Testis (tissue), 2 donors: ENCODE measurements at regions not wholly inside any gene's neighbourhood (a gene's known extent, or its start where the extent isn't known, plus 50 kb on each side); places are given as distances from the start of the nearest gene placed in this dataset.
"Not testable (repeated sequence)": the region's sequence is repeated elsewhere in the genome, so short reads cannot be mapped to it uniquely, and the experiment has no call there.

Experiments
- DNase-seq: peaks from one replicate; pipeline ENCODE4 v3.0.0-alpha.2; 2019
- H3K27ac ChIP-seq, 2 donors: fragments of 200-600 bp; sonication (generic); one replicate each; pipeline ENCODE4 v1.5.1; 2019
- H3K27me3 ChIP-seq: fragments of 200-600 bp; sonication (generic); one replicate; pipeline ENCODE4 v1.5.1; 2019
- H3K36me3 ChIP-seq: fragments of 200-600 bp; sonication (generic); one replicate; pipeline ENCODE4 v1.5.1; 2017; ENCODE audit warnings: low read depth; ENCODE audit errors: missing control alignments
- H3K4me1 ChIP-seq: fragments of 200-600 bp; sonication (generic); one replicate; pipeline ENCODE4 v1.5.1; 2019
- H3K4me3 ChIP-seq, 2 donors: fragments of 200-600 bp; sonication (generic); one replicate each; pipeline ENCODE4 v1.5.1; 2017 to 2019
- H3K9me3 ChIP-seq: fragments of 200-600 bp; sonication (generic); one replicate; pipeline ENCODE4 v1.5.1; 2017
- POLR2A ChIP-seq: fragments of 450-650 bp; IDR thresholded peaks from one replicate; pipeline ENCODE4 v1.6.1; 2017; ENCODE audit warnings: antibody characterized with exemption, mild to moderate bottlenecking, moderate library complexity
- WGBS, 2 donors: methylation state at CpG; one replicate each; pipeline ENCODE4 v1.1.5; 2018; 5-methylcytosine and 5-hydroxymethylcytosine counted together
- intact Hi-C: fragments of 100-400 bp; cut with DNase I; formaldehyde crosslinking; loops from one replicate; pipeline ENCODE4 v1.15.1; 2023; ENCODE audit warnings: low total_unique reads
- TF ChIP-seq, protein P1 (sequence below), 3 experiments: fragments of 450-650 bp in 2 of 3; fragments of 200-600 bp in 1 of 3; sonication (generic) in 1 of 3; IDR thresholded peaks; one replicate each; pipeline ENCODE4 v1.5.1; 2016 to 2019; ENCODE audit warnings: antibody characterized with exemption in 3 of 3, mild to moderate bottlenecking in 2 of 3, moderate library complexity in 1 of 3

DNA sequence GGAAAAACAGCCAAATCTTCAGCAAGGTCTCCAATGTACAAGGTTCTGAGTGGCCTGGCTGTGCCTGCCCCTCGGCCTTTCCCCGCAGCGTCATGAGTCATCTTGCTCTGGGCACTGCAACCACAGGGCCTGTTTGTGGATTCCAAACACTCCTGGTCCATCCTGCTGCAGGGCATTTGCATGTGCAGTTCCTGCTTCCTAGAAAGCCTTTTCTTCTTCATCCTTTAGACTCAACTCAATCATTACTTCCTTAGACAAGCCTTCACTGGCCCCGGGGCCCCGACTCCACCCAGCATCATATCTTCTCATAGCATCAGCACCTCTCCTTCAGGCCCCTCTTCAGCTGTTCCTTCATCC lies 101.8 kb upstream of the EGLN3 start:
- intact Hi-C loops, result no loop called here
- no peak for DNase-seq
- 81 to 82% methylated on average over 5 of the region's 5 CpGs for WGBS, 2 donors
- Histone ChIP-seq H3K4me3 (no peak overlapping the region), H3K36me3 (no peaks in the 10 kb centered on the region), H3K4me1 (no peaks in the 10 kb centered on the region), H3K27me3 (no peaks in the 10 kb centered on the region), H3K27ac (no peak overlapping the region), H3K9me3 (no peaks in the 10 kb centered on the region)
- TF ChIP-seq POLR2A, result no peak
- TF ChIP-seq, protein P1, sequence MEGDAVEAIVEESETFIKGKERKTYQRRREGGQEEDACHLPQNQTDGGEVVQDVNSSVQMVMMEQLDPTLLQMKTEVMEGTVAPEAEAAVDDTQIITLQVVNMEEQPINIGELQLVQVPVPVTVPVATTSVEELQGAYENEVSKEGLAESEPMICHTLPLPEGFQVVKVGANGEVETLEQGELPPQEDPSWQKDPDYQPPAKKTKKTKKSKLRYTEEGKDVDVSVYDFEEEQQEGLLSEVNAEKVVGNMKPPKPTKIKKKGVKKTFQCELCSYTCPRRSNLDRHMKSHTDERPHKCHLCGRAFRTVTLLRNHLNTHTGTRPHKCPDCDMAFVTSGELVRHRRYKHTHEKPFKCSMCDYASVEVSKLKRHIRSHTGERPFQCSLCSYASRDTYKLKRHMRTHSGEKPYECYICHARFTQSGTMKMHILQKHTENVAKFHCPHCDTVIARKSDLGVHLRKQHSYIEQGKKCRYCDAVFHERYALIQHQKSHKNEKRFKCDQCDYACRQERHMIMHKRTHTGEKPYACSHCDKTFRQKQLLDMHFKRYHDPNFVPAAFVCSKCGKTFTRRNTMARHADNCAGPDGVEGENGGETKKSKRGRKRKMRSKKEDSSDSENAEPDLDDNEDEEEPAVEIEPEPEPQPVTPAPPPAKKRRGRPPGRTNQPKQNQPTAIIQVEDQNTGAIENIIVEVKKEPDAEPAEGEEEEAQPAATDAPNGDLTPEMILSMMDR (IDR thresholded peaks at IDR 0.05), result no peak

DNA sequence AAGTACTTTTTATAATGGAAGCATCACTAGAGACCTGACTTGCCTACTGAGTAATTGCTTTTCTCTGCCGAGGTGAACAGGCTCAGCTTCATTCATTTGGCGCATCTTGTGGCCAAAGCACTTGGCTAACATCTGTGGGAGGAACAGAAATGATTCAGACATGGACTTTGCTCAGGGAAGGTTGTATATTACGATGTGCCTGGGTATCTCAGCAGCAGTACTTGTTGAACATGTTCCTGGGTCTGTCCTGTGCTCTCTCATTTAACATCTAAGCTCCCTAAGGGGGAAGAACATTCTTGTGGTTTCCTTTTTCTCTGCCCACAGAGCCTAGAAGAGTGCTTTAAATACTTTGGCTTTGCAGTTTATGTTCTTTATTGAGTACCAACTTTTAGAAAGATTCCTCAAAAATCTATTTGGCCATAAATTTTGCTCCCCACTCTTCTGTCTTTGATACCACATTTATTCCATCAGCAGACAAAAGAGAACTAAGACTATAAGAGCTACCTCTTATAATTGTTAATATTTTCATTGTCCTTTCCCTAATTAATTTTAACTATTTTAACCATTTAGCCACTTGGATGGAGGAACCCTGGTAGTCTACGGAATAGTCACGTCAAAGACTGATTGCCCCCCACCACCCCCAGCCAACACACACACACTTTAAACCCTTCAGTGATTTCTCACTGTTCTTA lies 101.2 kb upstream of the EGLN3 start:
- Histone ChIP-seq H3K4me3 (no peak overlapping the region), H3K27me3 (no peaks in the 10 kb centered on the region), H3K36me3 (no peaks in the 10 kb centered on the region), H3K4me1 (no peaks in the 10 kb centered on the region), H3K27ac (no peak overlapping the region), H3K9me3 (no peaks in the 10 kb centered on the region)
- no peak for DNase-seq
- TF ChIP-seq POLR2A, result no peak
- TF ChIP-seq, protein P1 (IDR thresholded peaks at IDR 0.05), result no peak
- intact Hi-C loops, result no loop called here
- 65 to 71% methylated on average over 5 of the region's 5 CpGs for WGBS, 2 donors

DNA sequence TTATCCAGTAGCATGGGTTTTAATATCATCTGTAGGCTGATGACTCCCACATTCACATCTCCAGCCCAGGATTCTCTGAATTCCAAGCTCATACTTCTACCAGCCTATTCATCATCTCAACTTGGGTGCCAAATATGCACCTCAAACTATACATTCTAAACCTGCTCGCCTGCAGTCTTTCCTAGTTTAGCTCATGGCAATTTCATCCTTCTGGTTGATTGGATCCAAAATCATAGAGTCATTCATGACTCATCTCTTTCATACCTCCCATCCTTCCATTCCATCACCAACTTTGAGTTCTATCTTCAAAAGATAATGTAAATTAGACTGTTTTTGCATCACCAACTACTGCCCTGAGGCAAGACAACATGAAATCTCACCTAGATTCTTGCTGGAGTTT lies 99.7 kb upstream of the EGLN3 start:
- H3K4me3 ChIP-seq, result no peak overlapping the region
- H3K27ac ChIP-seq, result no peak overlapping the region
- no peaks in the 10 kb centered on the region for H3K9me3 ChIP-seq
- no peak for DNase-seq
- H3K27me3 ChIP-seq, result no peaks in the 10 kb centered on the region
- intact Hi-C loops, result no loop called here
- no peaks in the 10 kb centered on the region for H3K4me1 ChIP-seq
- TF ChIP-seq, protein P1 (IDR thresholded peaks at IDR 0.05), result no peak
- TF ChIP-seq POLR2A, result no peak
- WGBS, 2 donors, result 100% methylated on average over 1 of the region's 1 CpG
- H3K36me3 ChIP-seq, result no peaks in the 10 kb centered on the region

DNA sequence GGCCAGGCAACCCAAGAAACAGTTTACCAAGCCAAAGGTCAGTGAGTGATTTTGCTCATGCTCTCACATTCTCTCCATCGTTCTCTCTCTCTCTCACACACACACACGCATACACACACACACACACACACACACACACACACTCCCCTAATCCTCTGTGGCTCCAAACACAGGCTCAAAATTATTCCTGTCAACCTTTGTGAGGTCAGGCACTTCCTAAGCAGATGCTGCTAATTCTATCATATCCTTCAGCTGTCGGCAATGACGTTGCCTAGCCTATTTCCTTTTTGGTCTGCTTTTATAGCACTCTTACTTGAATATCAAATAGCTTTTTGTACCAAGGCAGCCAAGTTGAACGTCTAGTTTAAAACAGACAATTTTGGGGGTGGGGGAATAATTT lies 98.9 kb upstream of the EGLN3 start:
- no peak for TF ChIP-seq POLR2A
- TF ChIP-seq, protein P1 (IDR thresholded peaks at IDR 0.05), result no peak
- Histone ChIP-seq H3K27me3 (no peaks in the 10 kb centered on the region), H3K4me3 (no peak overlapping the region), H3K27ac (no peak overlapping the region), H3K9me3 (no peaks in the 10 kb centered on the region), H3K36me3 (no peaks in the 10 kb centered on the region), H3K4me1 (no peaks in the 10 kb centered on the region)
- no peak for DNase-seq
- WGBS, 2 donors, result 82 to 85% methylated on average over 5 of the region's 5 CpGs
- intact Hi-C loops, result no loop called here

DNA sequence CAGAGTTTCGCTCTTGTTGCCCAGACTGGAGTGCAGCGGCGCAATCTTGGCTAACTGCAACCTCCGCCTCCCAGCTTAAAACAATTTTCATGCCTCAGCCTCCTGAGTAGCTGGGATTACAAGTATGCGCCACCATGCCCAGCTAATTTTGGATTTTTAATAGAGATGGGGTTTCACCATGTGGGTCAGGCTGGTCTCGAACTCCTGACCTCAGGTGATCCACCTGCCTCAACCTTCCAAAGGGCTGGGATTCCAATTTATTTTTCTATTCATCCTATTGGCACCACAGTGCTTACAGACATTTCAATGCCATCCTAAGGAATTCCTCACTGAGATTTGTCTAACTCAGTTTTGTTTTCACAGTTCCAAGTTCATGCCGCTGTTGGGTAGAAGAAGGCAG lies 98.3 kb upstream of the EGLN3 start:
- 94 to 95% methylated on average over 7 of the region's 7 CpGs for WGBS, 2 donors
- H3K4me3 ChIP-seq, H3K9me3 ChIP-seq, DNase-seq, intact Hi-C loops, H3K4me1 ChIP-seq, H3K36me3 ChIP-seq, H3K27me3 ChIP-seq, H3K27ac ChIP-seq: not testable (repeated sequence)
